GM12891 (cell line): ENCODE measurements at regions not wholly inside any gene's neighbourhood (a gene's known extent, or its start where the extent isn't known, plus 50 kb on each side); places are given as distances from the start of the nearest gene placed in this dataset.

Source experiments
- PAX5 ChIP-seq: IDR thresholded peaks from 2 replicates; pipeline ENCODE4 v1.6.1; 2011; ENCODE audit warnings: low read length, moderate library complexity, mild to moderate bottlenecking; ENCODE audit not compliant: insufficient read depth, severe bottlenecking
- POLR2A ChIP-seq: IDR thresholded peaks from 2 replicates; pipeline ENCODE4 v1.6.1; 2011; ENCODE audit warnings: low read depth, low read length, control low read depth
- POLR2AphosphoS5 ChIP-seq: IDR thresholded peaks from 2 replicates; pipeline ENCODE4 v1.6.1; 2011; ENCODE audit warnings: low read depth, low read length, control low read depth
- SPI1 ChIP-seq: IDR thresholded peaks from 2 replicates; pipeline ENCODE4 v1.6.1; 2011; ENCODE audit warnings: low read depth, low read length, control low read depth
- TAF1 ChIP-seq: IDR thresholded peaks from 2 replicates; pipeline ENCODE4 v1.6.1; 2011; ENCODE audit warnings: low read depth, low read length, control low read depth

- no peak for TF ChIP-seq POLR2A
- TF ChIP-seq POLR2AphosphoS5, result no peak
- no peak for TF ChIP-seq TAF1
- TF ChIP-seq SPI1, result no peak
- no peak for TF ChIP-seq PAX5
Observed at GRCh38 chr2:144333143-144333555, 186.8 kb downstream of the ZEB2 start.
